GM21717 (cell line): ENCODE measurements at regions not wholly inside any gene's neighbourhood (a gene's known extent, or its start where the extent isn't known, plus 50 kb on each side); places are given as distances from the start of the nearest gene placed in this dataset.

ENCODE experiments used
- ATAC-seq: cut with Tn5 transposase; IDR thresholded peaks from one replicate; pipeline ENCODE4 v1.9.1; 2021; ENCODE audit warnings: mild to moderate bottlenecking, moderate library complexity; ENCODE audit not compliant: unreplicated experiment

DNA sequence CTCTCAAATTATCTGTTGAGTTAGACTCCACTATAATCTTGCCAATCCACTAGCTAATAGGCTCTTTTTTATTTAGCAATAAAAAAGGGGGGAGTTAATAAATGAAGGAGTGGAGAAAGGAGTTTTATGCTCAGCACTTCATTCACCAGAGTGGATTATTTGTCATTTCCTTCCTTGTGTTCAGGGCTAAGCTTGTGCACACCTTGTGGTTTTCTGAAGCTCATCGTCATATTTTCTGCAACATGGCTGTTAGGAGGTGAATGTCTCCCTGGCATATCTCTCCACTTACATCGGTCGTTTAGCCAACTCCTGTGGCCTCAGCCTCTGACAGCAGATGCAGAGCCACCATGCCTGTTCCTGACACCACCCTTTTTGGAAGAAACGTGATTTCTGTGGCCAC is 83.9 kb upstream of the MTNR1B start:
- no peak for ATAC-seq

- ATAC-seq: peak; percentile 62
These were observed 83.1 kb upstream of the MTNR1B start for GRCh38 chr11:92886243-92886905.

DNA sequence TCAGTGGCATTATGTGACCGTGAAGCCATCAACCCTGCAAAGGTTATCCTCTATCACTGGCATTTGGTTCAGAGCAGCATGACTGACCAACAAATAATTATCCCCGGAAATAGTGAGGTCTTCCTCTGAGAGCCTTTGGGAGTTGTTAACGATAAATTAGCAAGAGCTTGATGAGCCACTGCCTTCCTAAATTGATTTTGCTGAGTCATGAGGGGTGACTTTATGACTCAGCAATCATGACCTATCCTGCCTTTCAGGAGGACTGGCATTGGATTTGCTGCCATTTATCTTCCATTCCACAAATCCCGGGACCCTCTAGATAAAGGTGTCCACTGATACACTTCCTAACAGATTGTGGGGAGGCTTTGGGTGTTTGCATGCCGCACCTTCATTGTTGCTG is 80.8 kb upstream of the MTNR1B start:
- ATAC-seq: no peak

- no peak for ATAC-seq
These were observed 78.6 kb upstream of the MTNR1B start for GRCh38 chr11:92890846-92891245.

DNA sequence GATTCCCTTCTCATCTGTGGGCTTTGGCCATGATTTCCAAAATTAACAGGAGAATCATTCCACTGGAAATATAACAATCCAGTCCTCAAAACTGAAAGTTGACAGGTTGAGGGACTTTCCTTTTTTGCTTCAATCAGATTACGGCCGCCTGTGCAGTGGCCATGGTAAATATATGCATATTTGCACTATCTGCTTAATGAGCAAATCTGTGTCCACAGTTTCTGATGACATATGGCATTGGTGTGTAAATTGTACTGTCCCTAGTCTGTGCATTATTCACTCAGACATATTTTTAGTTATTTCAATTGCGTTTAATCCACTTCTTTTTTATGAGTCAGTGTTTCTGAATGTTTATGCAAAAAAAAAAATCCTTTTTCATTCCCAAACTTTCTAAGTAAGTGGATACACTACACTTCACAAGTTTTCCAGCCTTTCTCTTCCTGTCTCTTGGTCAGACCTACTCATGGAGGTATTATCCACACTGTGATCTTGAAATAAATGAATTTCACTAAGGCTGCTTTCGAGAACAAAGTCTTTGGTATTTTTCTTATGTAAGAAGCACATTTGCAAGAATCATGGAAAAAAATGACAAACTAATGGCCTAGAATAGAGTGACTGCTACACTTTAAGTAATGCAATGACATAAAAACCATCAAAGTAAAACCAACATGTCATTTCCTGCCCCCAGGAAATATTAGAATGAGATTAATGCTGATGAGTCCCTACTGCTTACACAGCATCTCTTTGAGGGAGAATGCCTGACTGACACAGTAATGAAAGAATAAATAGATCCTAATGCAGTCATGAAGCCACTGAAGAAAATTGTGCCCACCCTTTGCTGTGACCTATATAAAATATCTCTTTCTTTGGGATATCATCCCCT is 76.4 kb upstream of the MTNR1B start:
- ATAC-seq: no peak

DNA sequence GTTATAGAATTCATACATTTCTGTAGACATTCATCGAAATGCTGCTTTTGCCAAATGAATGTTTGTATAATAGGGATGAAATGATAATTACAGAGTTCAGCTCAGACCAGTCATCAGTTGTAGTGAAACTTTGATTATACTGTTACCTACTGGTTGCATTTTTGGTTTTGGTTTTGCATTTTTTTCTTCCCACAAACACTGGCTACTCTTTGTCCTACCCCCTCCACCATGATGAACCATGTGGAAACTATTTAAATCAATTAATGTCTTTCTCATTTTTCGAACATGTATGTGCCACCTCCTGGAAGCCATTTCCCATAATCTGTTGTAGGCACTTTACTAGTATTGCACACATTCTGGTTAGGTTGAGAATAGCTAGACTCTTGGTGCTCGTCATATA is 75.3 kb upstream of the MTNR1B start:
- ATAC-seq: no peak

DNA sequence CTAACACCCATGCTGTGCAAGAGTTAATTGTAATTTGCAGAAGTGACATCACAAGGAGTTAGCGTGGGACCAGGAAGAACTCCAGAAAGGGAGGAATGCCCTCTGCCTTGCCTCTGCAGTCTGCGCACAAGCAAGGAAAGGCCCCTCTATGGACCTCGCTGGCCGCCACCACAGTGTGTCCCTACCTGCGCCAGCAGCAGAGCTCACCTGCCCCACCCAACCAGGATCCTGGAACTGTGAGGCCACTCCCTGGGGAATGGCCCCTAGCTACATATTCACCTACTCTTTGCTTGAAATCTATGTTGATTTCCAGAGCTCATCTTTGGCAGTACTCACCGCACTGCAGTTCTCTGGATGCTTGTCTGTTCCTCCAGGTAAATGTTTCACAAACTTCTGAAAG is 72.0 kb upstream of the MTNR1B start:
- no peak for ATAC-seq

- no peak for ATAC-seq
These were observed 67.0 kb upstream of the MTNR1B start for GRCh38 chr11:92902417-92902816.

DNA sequence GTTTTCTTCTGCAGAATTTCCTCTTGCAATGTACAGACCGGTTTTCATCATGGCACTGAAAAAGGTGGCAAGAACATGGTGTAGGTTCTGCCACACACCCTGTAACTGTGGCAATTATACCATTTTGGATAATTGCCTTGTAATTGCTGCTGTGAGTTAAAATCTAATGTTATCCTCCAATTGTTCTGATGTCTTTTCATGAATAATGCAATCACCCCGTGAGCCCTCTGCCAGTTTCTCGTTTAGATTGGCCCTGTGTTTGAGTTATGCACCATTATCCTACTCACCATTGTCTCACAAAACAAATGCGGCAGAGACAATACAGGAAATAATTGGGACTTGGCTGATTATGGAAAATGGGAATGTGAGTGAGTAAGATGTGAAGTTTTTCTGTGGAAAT is 61.8 kb upstream of the MTNR1B start:
- ATAC-seq: no peak

DNA sequence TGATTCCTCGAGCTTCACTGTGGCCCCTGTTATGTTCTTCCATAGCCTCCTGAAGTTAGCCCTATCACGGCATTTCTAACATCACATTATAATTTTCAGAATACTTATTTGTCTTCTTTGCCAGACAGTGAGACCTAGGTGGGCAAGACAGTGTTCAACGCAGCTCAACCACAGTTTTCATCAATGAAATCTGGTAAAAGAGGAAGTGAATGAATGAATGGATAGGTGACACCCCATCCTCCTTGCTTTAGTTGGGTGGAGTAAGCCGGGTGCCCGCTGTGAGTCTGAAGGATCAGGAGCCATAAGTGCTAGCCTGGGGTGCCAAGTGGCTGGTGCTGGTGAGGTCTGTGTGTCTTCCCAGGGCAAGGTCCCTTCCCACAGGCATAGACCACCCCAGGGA is 60.2 kb upstream of the MTNR1B start:
- no peak for ATAC-seq

GRCh38 chr11:92911478-92911877 is 58.0 kb upstream of the MTNR1B start:
- ATAC-seq: no peak

- ATAC-seq: no peak
These were observed 53.9 kb upstream of the MTNR1B start for GRCh38 chr11:92915551-92915950.

GRCh38 chr11:92916299-92916698 is 53.2 kb upstream of the MTNR1B start:
- ATAC-seq: no peak

- peak; percentile 89 for ATAC-seq
These were observed 51.5 kb upstream of the MTNR1B start for GRCh38 chr11:92917927-92918326.

GRCh38 chr11:92919048-92919447 is 50.4 kb upstream of the MTNR1B start:
- no peak for ATAC-seq
